ENCODE measurements at regions not wholly inside any gene's neighbourhood (a gene's known extent, or its start where the extent isn't known, plus 50 kb on each side); places are given as distances from the start of the nearest gene placed in this dataset.

DNA sequence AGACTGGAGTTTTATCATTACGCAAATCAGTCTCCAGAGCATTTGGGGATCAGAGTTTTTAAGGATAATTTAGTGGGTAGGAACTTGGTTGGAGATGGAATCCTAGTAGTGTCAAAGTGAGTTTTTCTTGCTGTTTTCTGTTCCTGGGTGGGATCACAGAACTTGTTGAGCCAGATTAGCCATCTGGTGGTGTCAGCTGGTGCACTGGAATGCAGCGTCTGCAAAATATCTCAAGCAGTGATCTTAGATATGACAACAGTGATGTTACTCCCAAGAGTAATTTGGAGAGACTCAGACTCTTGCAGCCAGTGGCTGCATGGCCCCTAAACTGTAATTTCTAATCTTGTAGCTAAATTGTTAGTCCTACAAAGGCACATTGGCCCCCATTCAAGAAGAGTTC is 1257.8 kb downstream of the MAT2B start:
- Histone ChIP-seq H3K27ac (no peak overlapping the region), H3K27me3 (no peaks in the 10 kb centered on the region), H3K9me3 (no peaks in the 10 kb centered on the region), H3K4me1 (no peaks in the 10 kb centered on the region), H3K4me3 (replicated peaks in 1 of 3) (no peak overlapping the region), H3K36me3 (no peaks in the 10 kb centered on the region)
- TF ChIP-seq, protein P1, sequence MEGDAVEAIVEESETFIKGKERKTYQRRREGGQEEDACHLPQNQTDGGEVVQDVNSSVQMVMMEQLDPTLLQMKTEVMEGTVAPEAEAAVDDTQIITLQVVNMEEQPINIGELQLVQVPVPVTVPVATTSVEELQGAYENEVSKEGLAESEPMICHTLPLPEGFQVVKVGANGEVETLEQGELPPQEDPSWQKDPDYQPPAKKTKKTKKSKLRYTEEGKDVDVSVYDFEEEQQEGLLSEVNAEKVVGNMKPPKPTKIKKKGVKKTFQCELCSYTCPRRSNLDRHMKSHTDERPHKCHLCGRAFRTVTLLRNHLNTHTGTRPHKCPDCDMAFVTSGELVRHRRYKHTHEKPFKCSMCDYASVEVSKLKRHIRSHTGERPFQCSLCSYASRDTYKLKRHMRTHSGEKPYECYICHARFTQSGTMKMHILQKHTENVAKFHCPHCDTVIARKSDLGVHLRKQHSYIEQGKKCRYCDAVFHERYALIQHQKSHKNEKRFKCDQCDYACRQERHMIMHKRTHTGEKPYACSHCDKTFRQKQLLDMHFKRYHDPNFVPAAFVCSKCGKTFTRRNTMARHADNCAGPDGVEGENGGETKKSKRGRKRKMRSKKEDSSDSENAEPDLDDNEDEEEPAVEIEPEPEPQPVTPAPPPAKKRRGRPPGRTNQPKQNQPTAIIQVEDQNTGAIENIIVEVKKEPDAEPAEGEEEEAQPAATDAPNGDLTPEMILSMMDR (IDR thresholded peaks at IDR 0.05): no peak
- no peak for TF ChIP-seq POLR2A (IDR thresholded peaks at IDR 0.05)
- WGBS, 2 donors: 64 to 77% methylated on average over 2 of the region's 2 CpGs
- intact Hi-C loops (cut with DNase I): no loop called here
- no peak for DNase-seq

DNA sequence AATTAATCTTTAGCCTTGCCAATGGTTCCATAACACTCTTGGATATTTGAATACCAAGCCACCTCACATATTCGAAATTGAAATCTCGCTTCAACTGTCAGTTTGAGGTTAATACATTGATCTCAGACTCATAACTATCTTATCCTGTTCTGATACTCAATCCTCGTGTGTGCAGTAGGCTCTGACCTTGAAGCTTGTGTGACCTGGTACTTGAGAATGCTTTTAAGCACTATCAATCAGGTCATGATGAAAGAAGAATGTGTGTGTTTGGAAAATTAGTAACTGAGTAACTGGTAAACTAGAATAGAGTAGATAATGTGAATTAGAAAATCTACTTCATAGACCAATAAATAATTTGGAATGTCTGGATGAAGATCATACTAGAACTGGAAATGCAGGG is 1266.7 kb downstream of the MAT2B start:
- H3K4me1 ChIP-seq: no peaks in the 10 kb centered on the region
- WGBS, 2 donors: 84 to 87% methylated on average over 3 of the region's 3 CpGs
- H3K9me3 ChIP-seq: no peaks in the 10 kb centered on the region
- H3K27ac ChIP-seq: no peak overlapping the region
- no peaks in the 10 kb centered on the region for H3K27me3 ChIP-seq
- no peak for TF ChIP-seq POLR2A (IDR thresholded peaks at IDR 0.05)
- TF ChIP-seq, protein P1 (IDR thresholded peaks at IDR 0.05): no peak
- DNase-seq: no peak
- intact Hi-C loops (cut with DNase I): no loop called here
- H3K36me3 ChIP-seq: no peaks in the 10 kb centered on the region
- no peak overlapping the region for H3K4me3 ChIP-seq (replicated peaks in 1 of 3)

DNA sequence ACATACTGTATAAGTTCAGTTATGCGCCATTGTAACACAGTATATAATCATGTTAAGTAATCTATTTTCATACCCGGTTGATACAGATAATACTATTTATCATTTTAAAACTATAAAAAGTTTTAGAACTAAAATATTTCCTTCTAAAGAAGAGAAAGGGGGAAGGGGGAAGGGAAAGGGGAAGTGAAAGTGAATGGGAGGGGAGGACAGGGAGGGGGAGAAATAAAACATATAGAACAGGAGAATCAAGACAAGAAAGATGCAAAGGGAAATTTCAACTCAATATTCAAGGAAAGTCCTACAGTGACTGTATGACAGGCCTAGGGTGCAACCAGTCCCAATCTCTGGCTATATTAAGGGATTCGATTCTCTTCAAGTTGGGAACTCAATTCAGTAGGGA is 1278.8 kb downstream of the MAT2B start:
- no peak for DNase-seq
- no peaks in the 10 kb centered on the region for H3K9me3 ChIP-seq
- no peaks in the 10 kb centered on the region for H3K36me3 ChIP-seq
- H3K4me1 ChIP-seq: no peaks in the 10 kb centered on the region
- TF ChIP-seq, protein P1 (IDR thresholded peaks at IDR 0.05): no peak
- no peak for TF ChIP-seq POLR2A (IDR thresholded peaks at IDR 0.05)
- H3K27ac ChIP-seq: no peak overlapping the region
- 91 to 96% methylated on average over 3 of the region's 3 CpGs for whole genome bisulfite sequencing, 2 donors
- no peaks in the 10 kb centered on the region for H3K27me3 ChIP-seq
- intact Hi-C loops (cut with DNase I): no loop called here
- no peak overlapping the region for H3K4me3 ChIP-seq (replicated peaks in 1 of 3)

DNA sequence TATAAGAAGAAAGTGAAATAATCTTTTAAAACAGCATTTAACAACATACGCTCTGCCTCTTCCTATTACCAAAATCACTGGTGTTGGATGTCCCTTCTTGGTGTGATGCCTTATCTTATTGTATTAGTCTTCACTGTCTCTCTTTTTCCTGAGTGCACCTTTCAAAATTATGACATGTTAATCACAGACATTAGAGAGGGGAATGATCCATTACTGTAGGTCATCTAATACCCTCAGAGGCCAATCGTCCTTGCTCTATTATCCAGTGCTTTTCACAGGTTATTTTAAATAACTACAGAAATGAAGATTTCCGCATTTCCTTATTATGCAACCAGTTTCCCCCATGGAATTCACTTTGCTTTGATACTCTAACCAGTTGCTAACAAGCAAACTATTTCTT is 1292.7 kb downstream of the MAT2B start:
- no peaks in the 10 kb centered on the region for H3K36me3 ChIP-seq
- H3K27ac ChIP-seq: no peak overlapping the region
- no peaks in the 10 kb centered on the region for H3K4me1 ChIP-seq
- TF ChIP-seq, protein P1 (IDR thresholded peaks at IDR 0.05): no peak
- TF ChIP-seq POLR2A (IDR thresholded peaks at IDR 0.05): no peak
- intact Hi-C loops (cut with DNase I): no loop called here
- H3K4me3 ChIP-seq (replicated peaks in 1 of 3): no peak overlapping the region
- DNase-seq: no peak
- no peaks in the 10 kb centered on the region for H3K9me3 ChIP-seq
- H3K27me3 ChIP-seq: no peaks in the 10 kb centered on the region
- 78 to 81% methylated on average over 3 of the region's 3 CpGs for WGBS, 2 donors

DNA sequence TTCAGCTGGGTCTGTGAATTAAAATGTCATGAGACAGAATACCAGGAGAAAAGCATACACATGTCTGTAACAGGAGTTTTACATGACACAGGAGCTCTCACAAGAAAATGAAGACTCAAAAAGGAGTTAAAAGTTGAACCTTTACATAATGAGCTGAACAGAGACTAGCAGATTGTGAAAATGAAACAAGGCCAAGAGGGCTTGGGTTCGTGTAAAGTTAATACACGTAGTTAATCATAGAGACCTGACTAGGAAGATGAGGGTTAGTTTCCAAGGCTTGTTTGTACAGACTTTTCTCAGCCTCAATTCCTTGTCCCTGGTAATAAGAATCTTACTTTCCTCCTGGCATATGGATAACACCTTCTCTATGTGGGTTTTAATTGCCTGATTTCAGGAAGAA is 1294.0 kb downstream of the MAT2B start:
- 80 to 82% methylated on average over 2 of the region's 2 CpGs for whole genome bisulfite sequencing, 2 donors
- no peak overlapping the region for H3K4me3 ChIP-seq (replicated peaks in 1 of 3)
- H3K27me3 ChIP-seq: no peaks in the 10 kb centered on the region
- H3K27ac ChIP-seq: no peak overlapping the region
- no peaks in the 10 kb centered on the region for H3K36me3 ChIP-seq
- no peak for TF ChIP-seq POLR2A (IDR thresholded peaks at IDR 0.05)
- TF ChIP-seq, protein P1 (IDR thresholded peaks at IDR 0.05): no peak
- no peak for DNase-seq
- intact Hi-C loops (cut with DNase I): no loop called here
- H3K4me1 ChIP-seq: no peaks in the 10 kb centered on the region
- no peaks in the 10 kb centered on the region for H3K9me3 ChIP-seq

Measured in thyroid gland (tissue), 4 donors.